ENCODE measurements at regions not wholly inside any gene's neighbourhood (a gene's known extent, or its start where the extent isn't known, plus 50 kb on each side); places are given as distances from the start of the nearest gene placed in this dataset.

GRCh38 chr1:62989497-62989896 lies 205.6 kb downstream of the ATG4C start:
- TF ChIP-seq POLR2A (IDR thresholded peaks at IDR 0.05; ENCODE audit: low read length) (no peak), GATA1 (IDR thresholded peaks at IDR 0.05; ENCODE audit: low read depth, low read length) (no peak)

Measured in erythroblast (primary cell).